Stimulated activated CD4-positive, alpha-beta T cell treated with anti-CD3 and anti-CD28 coated beads, Interleukin-2, amount 100 ng/mL, for 48 hours (primary cell): ENCODE measurements at regions not wholly inside any gene's neighbourhood (a gene's known extent, or its start where the extent isn't known, plus 50 kb on each side); places are given as distances from the start of the nearest gene placed in this dataset.
"Not testable (repeated sequence)": the region's sequence is repeated elsewhere in the genome, so short reads cannot be mapped to it uniquely, and the experiment has no call there.

Source experiments
- DNase-seq, 2 donors: peaks; one replicate each; pipeline ENCODE4 v3.0.0-alpha.2; 2020

- not testable (repeated sequence) for DNase-seq
Observed at GRCh38 chr4:189727982-189728638, 212.6 kb upstream of the FRG1 start.

GRCh38 chr4:189731989-189732388, 208.7 kb upstream of the FRG1 start:
- DNase-seq, result not testable (repeated sequence)

GRCh38 chr4:189733507-189733906, 207.2 kb upstream of the FRG1 start:
- DNase-seq, result not testable (repeated sequence)

- not testable (repeated sequence) for DNase-seq
Observed at GRCh38 chr4:189734648-189735267, 205.9 kb upstream of the FRG1 start.

GRCh38 chr4:189736656-189737055, 204.0 kb upstream of the FRG1 start:
- not testable (repeated sequence) for DNase-seq

- not testable (repeated sequence) for DNase-seq
Observed at GRCh38 chr4:189740118-189740517, 200.6 kb upstream of the FRG1 start.

GRCh38 chr4:189740873-189741272, 199.8 kb upstream of the FRG1 start:
- DNase-seq, result no peak

GRCh38 chr4:189753092-189753491, 187.6 kb upstream of the FRG1 start:
- not testable (repeated sequence) for DNase-seq

DNA sequence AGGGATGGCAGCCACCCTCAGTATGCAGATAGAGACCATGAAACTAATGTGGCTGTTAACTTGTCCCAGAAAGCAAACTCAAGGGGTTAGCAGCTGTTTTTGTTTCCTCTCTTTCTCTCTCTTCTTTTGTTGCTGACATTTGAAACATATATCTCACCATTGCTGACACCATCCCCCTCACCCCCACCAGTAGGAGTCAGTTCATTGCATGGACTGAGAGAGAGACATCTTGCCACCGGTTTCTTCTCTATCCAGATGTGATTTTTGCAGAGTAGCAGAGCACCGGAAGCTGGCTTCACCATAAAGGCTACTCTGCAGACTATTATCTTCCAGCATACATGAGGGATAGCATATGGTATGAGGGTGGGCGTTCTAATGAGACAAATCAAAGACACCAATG, 177.1 kb upstream of the FRG1 start:
- no peak for DNase-seq

DNA sequence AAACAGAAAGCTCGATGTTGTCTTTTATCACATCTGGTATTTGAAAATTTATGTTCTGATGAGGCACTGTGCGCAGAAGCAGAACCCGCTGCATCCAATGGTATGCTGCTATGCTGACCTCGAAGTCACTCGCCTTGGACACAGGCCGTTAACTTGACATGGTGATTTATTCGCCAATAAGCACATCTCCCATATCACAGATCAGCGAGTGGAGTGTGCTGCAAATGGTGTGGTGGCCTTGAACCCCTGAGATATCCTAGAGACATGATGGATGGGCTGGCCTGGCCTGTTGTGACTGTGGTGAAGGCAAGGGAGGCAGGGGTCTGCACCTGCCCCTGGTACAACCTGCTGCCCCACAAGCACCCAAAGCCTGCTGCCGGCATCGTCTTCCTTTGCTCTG, 175.4 kb upstream of the FRG1 start:
- DNase-seq, result no peak

DNA sequence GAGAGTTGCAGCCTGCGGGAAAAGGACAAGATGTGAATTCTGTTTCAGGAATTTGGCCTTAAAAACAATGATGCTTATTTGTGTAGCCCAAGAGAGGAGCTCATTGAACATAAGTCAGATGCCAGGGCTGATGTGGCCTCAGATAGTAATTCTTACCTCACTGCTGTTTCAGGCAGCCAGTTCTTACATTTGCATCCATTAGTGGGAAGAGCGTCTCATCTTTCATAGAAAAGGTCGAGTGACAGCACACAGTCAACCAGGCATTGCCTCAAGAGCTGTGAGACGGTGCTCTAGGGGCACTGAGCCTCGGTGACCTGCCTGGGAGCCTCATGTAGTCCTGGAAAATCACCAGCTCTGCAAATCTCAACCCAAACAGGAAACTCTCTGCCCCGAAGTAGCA, 174.9 kb upstream of the FRG1 start:
- DNase-seq, result no peak

DNA sequence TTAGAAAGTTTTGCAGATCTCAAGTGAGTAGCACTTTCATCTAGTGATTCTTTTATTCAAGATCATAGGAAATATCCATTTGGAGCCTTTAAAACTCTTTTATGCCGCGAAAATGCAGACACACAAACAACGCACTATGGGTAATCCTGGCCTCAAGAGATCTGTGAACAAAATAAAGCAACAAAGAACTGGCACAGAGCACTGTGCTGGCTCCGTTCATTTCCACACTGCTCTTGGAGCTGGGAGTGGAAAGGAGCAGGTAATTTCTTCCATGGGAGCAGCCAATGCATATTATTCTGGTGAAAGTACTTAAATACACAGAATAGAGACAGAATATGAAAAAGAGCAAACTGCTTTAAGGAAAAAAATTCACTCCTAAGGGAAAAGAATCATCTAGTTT, 172.7 kb upstream of the FRG1 start:
- no peak for DNase-seq

DNA sequence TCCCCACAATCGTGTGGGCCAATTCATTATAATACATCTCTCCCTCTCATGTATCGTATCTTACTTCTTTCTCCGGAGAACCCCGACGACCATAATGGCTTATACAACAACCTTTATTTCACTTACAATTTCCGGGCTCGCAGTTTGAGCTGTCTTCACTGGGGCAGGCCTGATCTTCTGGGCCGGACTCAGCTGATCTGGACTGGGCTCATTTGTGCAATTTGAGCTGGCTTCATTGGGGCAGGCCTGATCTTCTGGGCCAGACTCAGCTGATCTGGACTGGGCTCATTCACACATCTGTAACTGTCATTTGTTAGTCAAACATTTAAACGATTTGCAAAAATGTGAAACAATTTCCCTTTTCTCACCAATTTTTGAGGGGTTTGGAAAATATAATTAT, 171.5 kb upstream of the FRG1 start:
- no peak for DNase-seq

- DNase-seq, result no peak
Observed at GRCh38 chr4:189771696-189772361, 168.8 kb upstream of the FRG1 start.

- DNase-seq, result no peak
Observed at GRCh38 chr4:189773909-189774308, 166.8 kb upstream of the FRG1 start.

DNA sequence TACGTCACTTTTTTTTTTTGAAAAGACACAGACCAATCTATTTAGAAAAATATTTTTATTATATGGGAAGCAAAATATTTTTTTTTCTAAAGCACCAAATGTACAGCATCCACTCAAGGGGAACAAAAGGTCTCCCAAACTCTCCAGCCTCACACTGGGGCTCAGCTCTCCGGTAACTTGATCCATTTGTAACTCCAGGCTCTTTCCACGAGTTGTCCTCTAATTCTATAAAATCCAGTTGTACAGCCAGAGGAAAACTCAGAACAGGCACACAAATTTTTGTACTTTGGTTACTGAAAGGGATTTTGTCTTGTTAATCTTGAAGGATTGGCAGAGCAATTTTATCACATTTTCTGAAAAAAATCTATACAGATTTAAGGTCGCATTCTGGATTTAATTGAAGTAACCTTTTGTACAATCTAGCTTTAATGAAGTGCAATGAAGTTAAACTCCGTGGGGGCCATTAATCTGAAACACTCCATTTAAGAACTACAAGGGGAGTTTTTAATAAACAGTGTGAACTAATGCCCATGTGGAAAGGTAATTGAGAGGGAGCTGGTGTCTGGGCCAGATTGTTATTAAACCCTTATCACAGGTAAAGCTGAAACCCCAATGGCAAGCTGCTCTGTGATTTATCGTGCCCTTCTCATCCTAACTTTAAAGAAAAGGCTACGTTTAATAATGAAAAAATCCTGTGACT, 161.2 kb upstream of the FRG1 start:
- DNase-seq, result no peak

GRCh38 chr4:189780391-189780790, 160.3 kb upstream of the FRG1 start:
- DNase-seq, result no peak

GRCh38 chr4:189784651-189785050, 156.0 kb upstream of the FRG1 start:
- DNase-seq, result no peak

DNA sequence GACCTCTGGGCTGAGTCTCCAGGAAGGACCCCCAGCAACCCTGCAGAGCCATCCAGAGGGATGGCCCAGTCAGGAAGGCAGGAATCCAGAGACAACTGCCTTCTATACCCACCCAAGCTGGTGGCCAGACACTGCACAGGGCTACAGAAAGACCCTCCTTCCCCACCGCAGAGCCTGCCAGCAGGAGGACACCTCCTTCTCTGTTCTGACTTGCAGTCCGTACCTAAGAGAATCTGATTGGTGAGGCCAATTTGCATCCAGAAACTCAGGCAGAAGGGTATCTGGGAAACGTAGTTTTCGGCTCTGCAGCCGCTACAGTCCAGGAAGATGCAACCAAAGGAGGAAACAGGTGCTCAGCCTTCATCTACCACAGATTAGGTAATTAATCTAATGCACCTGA, 155.4 kb upstream of the FRG1 start:
- no peak for DNase-seq

DNA sequence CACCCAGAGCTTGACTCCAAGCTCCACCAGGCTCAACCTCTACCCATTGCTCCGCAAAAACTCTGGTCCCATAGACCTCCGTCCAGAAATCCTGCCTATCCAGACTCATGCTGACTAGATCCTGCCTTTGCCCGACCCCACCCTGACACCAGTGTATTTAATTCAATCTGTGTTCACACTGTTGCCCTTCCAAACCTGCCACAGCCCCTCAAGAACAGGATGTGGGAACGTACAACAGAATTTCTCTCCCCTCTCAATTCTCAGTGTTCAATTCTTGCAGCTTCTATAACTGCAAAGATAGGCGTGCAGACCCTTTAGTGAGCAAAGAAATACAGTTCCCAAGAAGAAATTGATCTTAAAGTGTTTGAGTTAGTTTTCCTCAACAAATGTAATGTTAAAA, 154.2 kb upstream of the FRG1 start:
- no peak for DNase-seq

GRCh38 chr4:189787216-189788031, 153.2 kb upstream of the FRG1 start:
- DNase-seq, result no peak

- peak; percentile 56 to 63 for DNase-seq
Observed at GRCh38 chr4:189792924-189793618, 147.6 kb upstream of the FRG1 start.
